ENCODE measurements at regions not wholly inside any gene's neighbourhood (a gene's known extent, or its start where the extent isn't known, plus 50 kb on each side); places are given as distances from the start of the nearest gene placed in this dataset.

GRCh38 chr9:108687006-108687987 lies 168.5 kb downstream of the ACTL7B start:
- TF ChIP-seq, protein P1, sequence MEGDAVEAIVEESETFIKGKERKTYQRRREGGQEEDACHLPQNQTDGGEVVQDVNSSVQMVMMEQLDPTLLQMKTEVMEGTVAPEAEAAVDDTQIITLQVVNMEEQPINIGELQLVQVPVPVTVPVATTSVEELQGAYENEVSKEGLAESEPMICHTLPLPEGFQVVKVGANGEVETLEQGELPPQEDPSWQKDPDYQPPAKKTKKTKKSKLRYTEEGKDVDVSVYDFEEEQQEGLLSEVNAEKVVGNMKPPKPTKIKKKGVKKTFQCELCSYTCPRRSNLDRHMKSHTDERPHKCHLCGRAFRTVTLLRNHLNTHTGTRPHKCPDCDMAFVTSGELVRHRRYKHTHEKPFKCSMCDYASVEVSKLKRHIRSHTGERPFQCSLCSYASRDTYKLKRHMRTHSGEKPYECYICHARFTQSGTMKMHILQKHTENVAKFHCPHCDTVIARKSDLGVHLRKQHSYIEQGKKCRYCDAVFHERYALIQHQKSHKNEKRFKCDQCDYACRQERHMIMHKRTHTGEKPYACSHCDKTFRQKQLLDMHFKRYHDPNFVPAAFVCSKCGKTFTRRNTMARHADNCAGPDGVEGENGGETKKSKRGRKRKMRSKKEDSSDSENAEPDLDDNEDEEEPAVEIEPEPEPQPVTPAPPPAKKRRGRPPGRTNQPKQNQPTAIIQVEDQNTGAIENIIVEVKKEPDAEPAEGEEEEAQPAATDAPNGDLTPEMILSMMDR (IDR thresholded peaks at IDR 0.05), result no peak
- TF ChIP-seq POLR2A (IDR thresholded peaks at IDR 0.05), result no peak
- TF ChIP-seq POLR2AphosphoS5 (IDR thresholded peaks at IDR 0.05), result no peak
